ENCODE measurements at regions not wholly inside any gene's neighbourhood (a gene's known extent, or its start where the extent isn't known, plus 50 kb on each side); places are given as distances from the start of the nearest gene placed in this dataset.

- Mint-ChIP-seq H3K4me3 (no peak overlapping the region), H3K9me3 (no peaks in the 10 kb centered on the region), H3K36me3 (ENCODE audit: low read depth) (no peaks in the 10 kb centered on the region), H3K27ac (ENCODE audit: unreplicated experiment) (no peak overlapping the region), H3K4me1 (peaks cover 9% of the 10 kb centered on the region), H3K27me3 (ENCODE audit: low read depth) (no peaks in the 10 kb centered on the region)
- TF ChIP-seq, protein P1, sequence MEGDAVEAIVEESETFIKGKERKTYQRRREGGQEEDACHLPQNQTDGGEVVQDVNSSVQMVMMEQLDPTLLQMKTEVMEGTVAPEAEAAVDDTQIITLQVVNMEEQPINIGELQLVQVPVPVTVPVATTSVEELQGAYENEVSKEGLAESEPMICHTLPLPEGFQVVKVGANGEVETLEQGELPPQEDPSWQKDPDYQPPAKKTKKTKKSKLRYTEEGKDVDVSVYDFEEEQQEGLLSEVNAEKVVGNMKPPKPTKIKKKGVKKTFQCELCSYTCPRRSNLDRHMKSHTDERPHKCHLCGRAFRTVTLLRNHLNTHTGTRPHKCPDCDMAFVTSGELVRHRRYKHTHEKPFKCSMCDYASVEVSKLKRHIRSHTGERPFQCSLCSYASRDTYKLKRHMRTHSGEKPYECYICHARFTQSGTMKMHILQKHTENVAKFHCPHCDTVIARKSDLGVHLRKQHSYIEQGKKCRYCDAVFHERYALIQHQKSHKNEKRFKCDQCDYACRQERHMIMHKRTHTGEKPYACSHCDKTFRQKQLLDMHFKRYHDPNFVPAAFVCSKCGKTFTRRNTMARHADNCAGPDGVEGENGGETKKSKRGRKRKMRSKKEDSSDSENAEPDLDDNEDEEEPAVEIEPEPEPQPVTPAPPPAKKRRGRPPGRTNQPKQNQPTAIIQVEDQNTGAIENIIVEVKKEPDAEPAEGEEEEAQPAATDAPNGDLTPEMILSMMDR (conservative IDR thresholded peaks at IDR 0.05): no peak
- DNase-seq (ENCODE audit: low read depth, low spot score): no peak
Measured at GRCh38 chr4:4609622-4610334, 67.9 kb upstream of the STX18 start.

GRCh38 chr4:4608214-4608537, 66.3 kb upstream of the STX18 start:
- no peaks in the 10 kb centered on the region for H3K9me3 Mint-ChIP-seq
- no peak overlapping the region for H3K4me3 Mint-ChIP-seq
- no peak for DNase-seq (ENCODE audit: low read depth, low spot score)
- peaks cover 24% of the 10 kb centered on the region for H3K4me1 Mint-ChIP-seq
- no peaks in the 10 kb centered on the region for H3K36me3 Mint-ChIP-seq (ENCODE audit: low read depth)
- H3K27ac Mint-ChIP-seq (ENCODE audit: unreplicated experiment): peak overlapping the region; percentile 73
- TF ChIP-seq, protein P1 (conservative IDR thresholded peaks at IDR 0.05): no peak
- no peaks in the 10 kb centered on the region for H3K27me3 Mint-ChIP-seq (ENCODE audit: low read depth)

DNA sequence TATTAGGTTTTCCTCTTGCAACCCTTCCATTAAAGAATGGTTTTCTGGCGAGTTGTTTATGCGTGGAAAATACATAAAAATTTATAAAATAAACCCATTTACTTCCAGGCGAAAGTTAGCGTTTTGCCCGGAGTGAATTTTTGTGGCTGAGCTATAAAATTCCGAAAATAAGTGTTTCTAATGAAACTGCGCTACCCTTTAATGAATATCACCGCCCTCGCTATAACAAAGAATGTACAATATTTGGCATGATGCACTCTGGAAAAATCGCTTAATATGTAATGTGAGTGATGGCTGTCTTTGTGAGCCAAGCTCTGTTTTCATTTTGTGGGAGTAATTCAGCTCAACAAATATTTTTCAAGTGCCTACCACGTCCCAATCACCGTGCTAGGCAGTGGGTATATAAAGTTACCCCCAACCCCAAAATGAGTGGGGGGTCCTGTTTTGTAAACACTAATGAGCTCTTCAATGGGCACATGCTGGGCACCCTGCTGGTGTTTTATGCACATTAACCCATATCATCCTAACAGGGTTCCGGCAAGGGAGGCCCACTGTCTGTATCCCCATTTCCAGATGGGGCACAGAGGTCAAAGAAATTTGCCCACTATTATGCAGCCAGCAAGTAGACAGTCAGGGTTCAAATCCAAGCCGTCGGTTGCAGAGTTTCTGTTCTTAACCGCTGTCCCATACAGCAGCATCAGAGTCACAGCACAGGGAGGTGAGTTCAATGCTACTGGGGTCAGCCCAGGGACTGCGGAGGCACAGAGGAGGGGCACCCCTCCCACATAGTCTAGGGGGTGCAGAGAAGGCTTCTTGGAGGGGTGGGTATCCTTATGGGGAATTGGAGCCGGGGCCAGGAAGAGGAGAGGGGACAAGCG, 65.7 kb upstream of the STX18 start:
- no peak overlapping the region for H3K4me3 Mint-ChIP-seq
- H3K4me1 Mint-ChIP-seq: peaks cover 30% of the 10 kb centered on the region
- DNase-seq (ENCODE audit: low read depth, low spot score): no peak
- H3K27ac Mint-ChIP-seq (ENCODE audit: unreplicated experiment): no peak overlapping the region
- TF ChIP-seq, protein P1 (conservative IDR thresholded peaks at IDR 0.05): no peak
- no peaks in the 10 kb centered on the region for H3K36me3 Mint-ChIP-seq (ENCODE audit: low read depth)
- H3K9me3 Mint-ChIP-seq: no peaks in the 10 kb centered on the region
- H3K27me3 Mint-ChIP-seq (ENCODE audit: low read depth): no peaks in the 10 kb centered on the region

- Mint-ChIP-seq H3K36me3 (ENCODE audit: low read depth) (no peaks in the 10 kb centered on the region), H3K27me3 (ENCODE audit: low read depth) (no peaks in the 10 kb centered on the region), H3K27ac (ENCODE audit: unreplicated experiment) (no peak overlapping the region), H3K4me1 (peaks cover 32% of the 10 kb centered on the region), H3K9me3 (no peaks in the 10 kb centered on the region), H3K4me3 (no peak overlapping the region)
- DNase-seq (ENCODE audit: low read depth, low spot score): no peak
- TF ChIP-seq, protein P1 (conservative IDR thresholded peaks at IDR 0.05): no peak
Measured at GRCh38 chr4:4606321-4606720, 64.5 kb upstream of the STX18 start.

DNA sequence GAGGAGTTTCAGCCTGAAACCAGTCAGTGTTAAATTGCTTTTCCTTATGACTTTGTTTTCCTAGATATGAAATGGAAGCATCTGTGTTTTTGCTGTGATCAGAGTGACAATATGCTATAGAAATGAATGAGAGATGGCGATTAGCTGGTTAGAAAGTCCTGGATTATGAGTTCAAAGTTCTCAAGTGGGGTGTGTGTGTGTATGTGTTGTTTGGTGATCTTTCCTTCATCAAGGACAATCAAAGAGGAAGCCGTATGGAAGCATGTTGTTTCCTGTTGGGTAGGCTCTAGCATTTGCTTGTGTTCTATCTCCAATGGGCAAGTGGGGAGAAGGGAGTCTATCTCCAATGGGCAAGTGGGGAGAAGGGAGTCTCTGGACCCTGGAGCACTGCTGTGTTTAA, 64.0 kb upstream of the STX18 start:
- Mint-ChIP-seq H3K9me3 (no peaks in the 10 kb centered on the region), H3K4me1 (peaks cover 32% of the 10 kb centered on the region), H3K27ac (ENCODE audit: unreplicated experiment) (no peak overlapping the region), H3K36me3 (ENCODE audit: low read depth) (no peaks in the 10 kb centered on the region), H3K4me3 (no peak overlapping the region), H3K27me3 (ENCODE audit: low read depth) (no peaks in the 10 kb centered on the region)
- TF ChIP-seq, protein P1 (conservative IDR thresholded peaks at IDR 0.05): no peak
- DNase-seq (ENCODE audit: low read depth, low spot score): no peak

All from neural crest cell (in vitro differentiated cells).